HepG2 (cell line): ENCODE measurements at regions not wholly inside any gene's neighbourhood (a gene's known extent, or its start where the extent isn't known, plus 50 kb on each side); places are given as distances from the start of the nearest gene placed in this dataset.

Source experiments
- FOSL1 ChIP-seq: sonication (generic); formaldehyde crosslinking; IDR thresholded peaks from 2 replicates; pipeline ENCODE4 v1.9.0; 2021; ENCODE audit warnings: missing genetic modification reagents, borderline replicate concordance
- FOXM1 ChIP-seq: sonication (generic); formaldehyde crosslinking; IDR thresholded peaks from 2 replicates; pipeline ENCODE4 v1.5.0; 2020; ENCODE audit warnings: missing genetic modification reagents
- GATAD2A ChIP-seq: IDR thresholded peaks from 2 replicates; pipeline ENCODE4 v1.6.1; 2016
- HOXA5 ChIP-seq: sonication (generic); formaldehyde crosslinking; IDR thresholded peaks from 2 replicates; pipeline ENCODE4 v1.4.0; 2020; ENCODE audit warnings: missing genetic modification reagents
- JARID2 ChIP-seq: sonication (generic); formaldehyde crosslinking; IDR thresholded peaks from 2 replicates; pipeline ENCODE4 v1.8.1; 2023; ENCODE audit warnings: missing genetic modification reagents, inconsistent platforms; ENCODE audit not compliant: insufficient replicate concordance
- MBD4 ChIP-seq: IDR thresholded peaks from 2 replicates; pipeline ENCODE4 v1.6.1; 2012; ENCODE audit warnings: low read length, inconsistent platforms, borderline replicate concordance
- MIXL1 ChIP-seq: IDR thresholded peaks from 2 replicates; pipeline ENCODE4 v1.6.1; 2016
- ONECUT2 ChIP-seq: sonication (generic); formaldehyde crosslinking; IDR thresholded peaks from 2 replicates; pipeline ENCODE4 v1.4.0; 2020; ENCODE audit warnings: missing genetic modification reagents
- TRAFD1 ChIP-seq: sonication (generic); formaldehyde crosslinking; IDR thresholded peaks from 2 replicates; pipeline ENCODE4 v1.5.1; 2020; ENCODE audit warnings: missing genetic modification reagents, mild to moderate bottlenecking, borderline replicate concordance
- ZFP82 ChIP-seq: sonication (generic); formaldehyde crosslinking; IDR thresholded peaks from 2 replicates; pipeline ENCODE4 v1.5.1; 2020; ENCODE audit warnings: mild to moderate bottlenecking, missing genetic modification reagents, borderline replicate concordance
- ZFP91 ChIP-seq: sonication (generic); formaldehyde crosslinking; IDR thresholded peaks from 2 replicates; pipeline ENCODE4 v1.9.0; 2022; ENCODE audit warnings: missing genetic modification reagents, mild to moderate bottlenecking, borderline replicate concordance
- ZNF367 ChIP-seq: sonication (generic); formaldehyde crosslinking; IDR thresholded peaks from 2 replicates; pipeline ENCODE4 v1.4.0; 2020; ENCODE audit warnings: missing genetic modification reagents, borderline replicate concordance
- ZNF557 ChIP-seq: sonication (generic); formaldehyde crosslinking; IDR thresholded peaks from 2 replicates; pipeline ENCODE4 v1.4.0; 2020; ENCODE audit warnings: missing genetic modification reagents
- ZNF615 ChIP-seq: sonication (generic); formaldehyde crosslinking; IDR thresholded peaks from 2 replicates; pipeline ENCODE4 v1.5.0; 2020; ENCODE audit warnings: mild to moderate bottlenecking, missing genetic modification reagents, borderline replicate concordance
- ZSCAN5A ChIP-seq: sonication (generic); formaldehyde crosslinking; IDR thresholded peaks from 2 replicates; pipeline ENCODE4 v1.8.0; 2022; ENCODE audit warnings: mild to moderate bottlenecking, missing genetic modification reagents, borderline replicate concordance
- TF ChIP-seq, protein P1 (sequence below): sonication (generic); IDR thresholded peaks from 2 replicates; pipeline ENCODE4 v1.6.1; 2016; ENCODE audit warnings: low read depth, borderline replicate concordance
- TF ChIP-seq, protein P2 (sequence below): sonication (generic); formaldehyde crosslinking; IDR thresholded peaks from 2 replicates; pipeline ENCODE4 v1.8.0; 2022; ENCODE audit warnings: mild to moderate bottlenecking, missing genetic modification reagents; ENCODE audit not compliant: insufficient replicate concordance
- TF ChIP-seq, protein P3 (sequence below): sonication (generic); formaldehyde crosslinking; IDR thresholded peaks from 2 replicates; pipeline ENCODE4 v1.8.0; 2022; ENCODE audit warnings: missing genetic modification reagents, mild to moderate bottlenecking, inconsistent platforms, borderline replicate concordance
- TF ChIP-seq, protein P4 (sequence below): fragments of 450-650 bp; IDR thresholded peaks from 2 replicates; pipeline ENCODE4 v1.6.1; 2016

GRCh38 chr20:16119909-16120308 is 453.3 kb downstream of the KIF16B start (continued):
- TF ChIP-seq ZFP82 (CRISPR knock-in tag) (0 out of 2 replicates have a peak, but pooled peaks have one; percentile 35), HOXA5 (CRISPR knock-in tag) (no peak), GATAD2A (CRISPR knock-in tag) (peak; percentile 52; the same call in 1 of the 2 replicates), ZSCAN5A (no peak), ZFP91 (CRISPR knock-in tag) (no peak), FOXM1 (CRISPR knock-in tag) (no peak), ZNF557 (0 out of 2 replicates have a peak, but pooled peaks have one; percentile 26), FOSL1 (CRISPR knock-in tag) (no peak), MBD4 (no peak), JARID2 (CRISPR knock-in tag) (no peak), ONECUT2 (CRISPR knock-in tag) (no peak), MIXL1 (CRISPR knock-in tag) (peak; percentile 72; the same call in 1 of the 2 replicates), ZNF615 (CRISPR knock-in tag) (no peak), TRAFD1 (CRISPR knock-in tag) (no peak), ZNF367 (CRISPR knock-in tag) (no peak)
- TF ChIP-seq, protein P1, sequence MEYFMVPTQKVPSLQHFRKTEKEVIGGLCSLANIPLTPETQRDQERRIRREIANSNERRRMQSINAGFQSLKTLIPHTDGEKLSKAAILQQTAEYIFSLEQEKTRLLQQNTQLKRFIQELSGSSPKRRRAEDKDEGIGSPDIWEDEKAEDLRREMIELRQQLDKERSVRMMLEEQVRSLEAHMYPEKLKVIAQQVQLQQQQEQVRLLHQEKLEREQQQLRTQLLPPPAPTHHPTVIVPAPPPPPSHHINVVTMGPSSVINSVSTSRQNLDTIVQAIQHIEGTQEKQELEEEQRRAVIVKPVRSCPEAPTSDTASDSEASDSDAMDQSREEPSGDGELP: no peak
- TF ChIP-seq, protein P2, sequence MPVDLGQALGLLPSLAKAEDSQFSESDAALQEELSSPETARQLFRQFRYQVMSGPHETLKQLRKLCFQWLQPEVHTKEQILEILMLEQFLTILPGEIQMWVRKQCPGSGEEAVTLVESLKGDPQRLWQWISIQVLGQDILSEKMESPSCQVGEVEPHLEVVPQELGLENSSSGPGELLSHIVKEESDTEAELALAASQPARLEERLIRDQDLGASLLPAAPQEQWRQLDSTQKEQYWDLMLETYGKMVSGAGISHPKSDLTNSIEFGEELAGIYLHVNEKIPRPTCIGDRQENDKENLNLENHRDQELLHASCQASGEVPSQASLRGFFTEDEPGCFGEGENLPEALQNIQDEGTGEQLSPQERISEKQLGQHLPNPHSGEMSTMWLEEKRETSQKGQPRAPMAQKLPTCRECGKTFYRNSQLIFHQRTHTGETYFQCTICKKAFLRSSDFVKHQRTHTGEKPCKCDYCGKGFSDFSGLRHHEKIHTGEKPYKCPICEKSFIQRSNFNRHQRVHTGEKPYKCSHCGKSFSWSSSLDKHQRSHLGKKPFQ (CRISPR knock-in tag): no peak
- TF ChIP-seq, protein P3, sequence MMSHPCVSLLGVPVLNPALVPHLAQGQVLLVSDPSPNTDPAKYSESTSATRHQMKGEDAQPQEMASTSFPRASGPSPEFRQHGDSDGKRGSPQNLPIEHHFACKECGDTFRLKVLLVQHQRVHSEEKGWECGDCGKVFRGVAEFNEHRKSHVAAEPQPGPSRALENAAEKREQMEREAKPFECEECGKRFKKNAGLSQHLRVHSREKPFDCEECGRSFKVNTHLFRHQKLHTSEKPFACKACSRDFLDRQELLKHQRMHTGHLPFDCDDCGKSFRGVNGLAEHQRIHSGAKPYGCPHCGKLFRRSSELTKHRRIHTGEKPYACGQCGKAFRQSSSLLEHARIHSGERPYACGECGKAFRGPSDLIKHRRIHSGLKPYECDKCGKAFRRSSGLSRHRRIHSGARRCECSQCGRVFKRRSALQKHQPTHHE (CRISPR knock-in tag): no peak
- TF ChIP-seq, protein P4, sequence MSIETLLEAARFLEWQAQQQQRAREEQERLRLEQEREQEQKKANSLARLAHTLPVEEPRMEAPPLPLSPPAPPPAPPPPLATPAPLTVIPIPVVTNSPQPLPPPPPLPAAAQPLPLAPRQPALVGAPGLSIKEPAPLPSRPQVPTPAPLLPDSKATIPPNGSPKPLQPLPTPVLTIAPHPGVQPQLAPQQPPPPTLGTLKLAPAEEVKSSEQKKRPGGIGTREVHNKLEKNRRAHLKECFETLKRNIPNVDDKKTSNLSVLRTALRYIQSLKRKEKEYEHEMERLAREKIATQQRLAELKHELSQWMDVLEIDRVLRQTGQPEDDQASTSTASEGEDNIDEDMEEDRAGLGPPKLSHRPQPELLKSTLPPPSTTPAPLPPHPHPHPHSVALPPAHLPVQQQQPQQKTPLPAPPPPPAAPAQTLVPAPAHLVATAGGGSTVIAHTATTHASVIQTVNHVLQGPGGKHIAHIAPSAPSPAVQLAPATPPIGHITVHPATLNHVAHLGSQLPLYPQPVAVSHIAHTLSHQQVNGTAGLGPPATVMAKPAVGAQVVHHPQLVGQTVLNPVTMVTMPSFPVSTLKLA: no peak
